Gastroesophageal sphincter (tissue), 4 donors: ENCODE measurements at regions not wholly inside any gene's neighbourhood (a gene's known extent, or its start where the extent isn't known, plus 50 kb on each side); places are given as distances from the start of the nearest gene placed in this dataset.
"Not testable (repeated sequence)": the region's sequence is repeated elsewhere in the genome, so short reads cannot be mapped to it uniquely, and the experiment has no call there.

Source experiments
- ATAC-seq: fragments of 150-250 bp; one replicate; pipeline ENCODE4 v1.9.1; 2016; ENCODE audit warnings: mild to moderate bottlenecking, moderate library complexity
- H3K27ac ChIP-seq, 4 donors: fragments of 200-600 bp; sonication (generic) in 3 of 4; 1 replicate in 3 of 4; 2 replicates in 1 of 4; pipeline ENCODE4 v1.5.1; 2016 to 2019
- H3K27me3 ChIP-seq: fragments of 200-600 bp; sonication (generic); one replicate; pipeline ENCODE4 v1.5.1; 2019
- H3K36me3 ChIP-seq, 2 donors: fragments of 200-600 bp; sonication (generic); one replicate each; pipeline ENCODE4 v1.5.1; 2019; ENCODE audit warnings: control low read depth in 1 of 2
- H3K4me1 ChIP-seq, 3 donors: fragments of 200-600 bp; sonication (generic); 1 replicate in 2 of 3; 2 replicates in 1 of 3; pipeline ENCODE4 v1.5.1; 2016 to 2019; ENCODE audit warnings: control low read depth in 2 of 3
- H3K4me3 ChIP-seq, 2 donors: fragments of 200-600 bp; sonication (generic); one replicate each; pipeline ENCODE4 v1.5.1; 2019; ENCODE audit warnings: mild to moderate bottlenecking in 1 of 2, moderate library complexity in 1 of 2
- H3K9me3 ChIP-seq, 3 donors: fragments of 200-600 bp; sonication (generic); one replicate each; pipeline ENCODE4 v1.5.1; 2017 to 2019; ENCODE audit warnings: control low read depth in 2 of 3
- EP300 ChIP-seq: sonication (generic); formaldehyde crosslinking; IDR thresholded peaks from one replicate; pipeline ENCODE4 v1.6.1; 2017; ENCODE audit warnings: antibody characterized with exemption, mild to moderate bottlenecking
- POLR2A ChIP-seq, 2 donors: fragments of 450-650 bp; IDR thresholded peaks; one replicate each; pipeline ENCODE4 v1.6.1; 2017; ENCODE audit warnings: antibody characterized with exemption in 2 of 2, mild to moderate bottlenecking in 2 of 2, moderate library complexity in 1 of 2
- POLR2AphosphoS5 ChIP-seq: sonication (generic); formaldehyde crosslinking; IDR thresholded peaks from one replicate; pipeline ENCODE4 v1.6.1; 2017; ENCODE audit warnings: antibody characterized with exemption
- WGBS, 2 donors: methylation state at CpG; one replicate each; pipeline ENCODE4 v1.1.5; 2018; ENCODE audit warnings: low coverage in 1 of 2; 5-methylcytosine and 5-hydroxymethylcytosine counted together
- TF ChIP-seq, protein P1 (sequence below), 4 experiments: fragments of 200-600 bp in 2 of 4; fragments of 450-650 bp in 2 of 4; sonication (generic) in 1 of 4; IDR thresholded peaks; one replicate each; pipeline ENCODE4 v1.5.1; 2017 to 2019; ENCODE audit warnings: antibody characterized with exemption in 4 of 4, mild to moderate bottlenecking in 2 of 4, moderate library complexity in 2 of 4

DNA sequence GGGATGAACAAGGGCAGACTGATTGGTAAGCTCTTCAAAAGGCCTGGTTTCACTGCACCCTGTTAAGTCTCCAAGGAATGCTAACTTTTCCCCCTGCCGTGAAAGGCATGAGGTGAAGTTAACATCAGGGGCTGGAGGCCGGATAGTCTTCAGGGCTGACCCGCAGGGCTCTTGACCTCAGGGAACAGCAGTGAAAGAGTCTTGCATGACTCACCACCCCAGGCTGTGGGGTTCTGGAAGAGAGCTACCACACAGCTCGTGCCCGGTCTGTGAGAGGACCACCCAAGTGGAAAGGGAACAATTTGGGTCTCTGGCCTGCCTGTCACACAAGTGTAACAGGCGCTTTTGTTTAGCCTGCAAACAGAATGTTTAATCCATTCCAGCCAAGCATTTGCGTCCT lies 504.9 kb downstream of the EDEM1 start:
- H3K9me3 ChIP-seq = peaks cover 0 to 20% (median 0%) of the 10 kb centered on the region in 3 donors
- no peaks in the 10 kb centered on the region for H3K4me1 ChIP-seq
- no peak overlapping the region for H3K4me3 ChIP-seq
- H3K27ac ChIP-seq = no peak overlapping the region
- no peak for ATAC-seq
- no peaks in the 10 kb centered on the region for H3K27me3 ChIP-seq
- WGBS, 2 donors = 51 to 83% methylated on average over 4 to 6 of the region's 7 CpGs
- TF ChIP-seq, protein P1, sequence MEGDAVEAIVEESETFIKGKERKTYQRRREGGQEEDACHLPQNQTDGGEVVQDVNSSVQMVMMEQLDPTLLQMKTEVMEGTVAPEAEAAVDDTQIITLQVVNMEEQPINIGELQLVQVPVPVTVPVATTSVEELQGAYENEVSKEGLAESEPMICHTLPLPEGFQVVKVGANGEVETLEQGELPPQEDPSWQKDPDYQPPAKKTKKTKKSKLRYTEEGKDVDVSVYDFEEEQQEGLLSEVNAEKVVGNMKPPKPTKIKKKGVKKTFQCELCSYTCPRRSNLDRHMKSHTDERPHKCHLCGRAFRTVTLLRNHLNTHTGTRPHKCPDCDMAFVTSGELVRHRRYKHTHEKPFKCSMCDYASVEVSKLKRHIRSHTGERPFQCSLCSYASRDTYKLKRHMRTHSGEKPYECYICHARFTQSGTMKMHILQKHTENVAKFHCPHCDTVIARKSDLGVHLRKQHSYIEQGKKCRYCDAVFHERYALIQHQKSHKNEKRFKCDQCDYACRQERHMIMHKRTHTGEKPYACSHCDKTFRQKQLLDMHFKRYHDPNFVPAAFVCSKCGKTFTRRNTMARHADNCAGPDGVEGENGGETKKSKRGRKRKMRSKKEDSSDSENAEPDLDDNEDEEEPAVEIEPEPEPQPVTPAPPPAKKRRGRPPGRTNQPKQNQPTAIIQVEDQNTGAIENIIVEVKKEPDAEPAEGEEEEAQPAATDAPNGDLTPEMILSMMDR (IDR thresholded peaks at IDR 0.05) = no peak
- TF ChIP-seq POLR2AphosphoS5 (no peak), POLR2A (IDR thresholded peaks at IDR 0.05) (no peak), EP300 (no peak)
- H3K36me3 ChIP-seq = no peaks in the 10 kb centered on the region

DNA sequence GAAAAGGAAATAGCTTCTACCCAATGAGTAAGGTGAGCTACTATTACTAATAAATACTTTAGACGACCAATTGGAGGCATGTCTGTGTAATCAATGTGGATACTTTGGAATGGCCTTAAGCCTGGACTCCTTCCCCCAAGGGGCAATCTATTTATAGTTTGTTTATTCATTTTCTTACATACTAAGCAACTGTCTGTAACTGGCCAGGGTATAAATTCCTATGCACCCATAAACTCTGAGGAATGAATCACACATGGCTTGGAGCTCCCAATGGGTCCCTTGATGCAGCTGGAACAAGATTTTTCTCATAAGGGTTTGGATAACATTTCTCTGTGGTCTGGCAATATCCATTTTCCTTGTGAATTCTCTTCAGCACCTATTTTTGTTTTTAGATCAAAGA lies 506.8 kb downstream of the EDEM1 start:
- no peak for ATAC-seq
- Histone ChIP-seq H3K27ac (no peak overlapping the region), H3K4me3 (no peak overlapping the region), H3K27me3 (no peaks in the 10 kb centered on the region), H3K4me1 (no peaks in the 10 kb centered on the region), H3K9me3 (peaks cover 0 to 20% (median 0%) of the 10 kb centered on the region in 3 donors), H3K36me3 (no peaks in the 10 kb centered on the region)
- 38 to 90% methylated on average over 1 of the region's 1 CpG for WGBS, 2 donors
- no peak for TF ChIP-seq EP300
- TF ChIP-seq, protein P1 (IDR thresholded peaks at IDR 0.05) = no peak
- no peak for TF ChIP-seq POLR2A (IDR thresholded peaks at IDR 0.05)
- no peak for TF ChIP-seq POLR2AphosphoS5

- no peaks in the 10 kb centered on the region for H3K9me3 ChIP-seq
- no peak for ATAC-seq
- H3K4me3 ChIP-seq = no peak overlapping the region
- no peaks in the 10 kb centered on the region for H3K4me1 ChIP-seq
- no peaks in the 10 kb centered on the region for H3K27me3 ChIP-seq
- no peak overlapping the region for H3K27ac ChIP-seq
- WGBS, 2 donors = 92% methylated on average over 9 of the region's 9 CpGs; no CpG with 5 or more reads in 1 of the 2 donors
- TF ChIP-seq EP300 = no peak
- TF ChIP-seq, protein P1 (IDR thresholded peaks at IDR 0.05) = no peak
- no peak for TF ChIP-seq POLR2AphosphoS5
- TF ChIP-seq POLR2A (IDR thresholded peaks at IDR 0.05) = no peak
- no peaks in the 10 kb centered on the region for H3K36me3 ChIP-seq
Observed at GRCh38 chr3:5698851-5699250, 511.3 kb downstream of the EDEM1 start.

GRCh38 chr3:5699313-5699712 lies 511.8 kb downstream of the EDEM1 start:
- TF ChIP-seq EP300 (no peak), POLR2A (IDR thresholded peaks at IDR 0.05) (no peak), POLR2AphosphoS5 (no peak)
- TF ChIP-seq, protein P1 (IDR thresholded peaks at IDR 0.05) = no peak
- H3K4me1 ChIP-seq = no peaks in the 10 kb centered on the region
- H3K9me3 ChIP-seq = no peaks in the 10 kb centered on the region
- WGBS, 2 donors = 92 to 97% methylated on average over 3 to 6 of the region's 6 CpGs
- H3K4me3 ChIP-seq = no peak overlapping the region
- no peak for ATAC-seq
- no peaks in the 10 kb centered on the region for H3K27me3 ChIP-seq
- H3K27ac ChIP-seq = no peak overlapping the region
- H3K36me3 ChIP-seq = no peaks in the 10 kb centered on the region

DNA sequence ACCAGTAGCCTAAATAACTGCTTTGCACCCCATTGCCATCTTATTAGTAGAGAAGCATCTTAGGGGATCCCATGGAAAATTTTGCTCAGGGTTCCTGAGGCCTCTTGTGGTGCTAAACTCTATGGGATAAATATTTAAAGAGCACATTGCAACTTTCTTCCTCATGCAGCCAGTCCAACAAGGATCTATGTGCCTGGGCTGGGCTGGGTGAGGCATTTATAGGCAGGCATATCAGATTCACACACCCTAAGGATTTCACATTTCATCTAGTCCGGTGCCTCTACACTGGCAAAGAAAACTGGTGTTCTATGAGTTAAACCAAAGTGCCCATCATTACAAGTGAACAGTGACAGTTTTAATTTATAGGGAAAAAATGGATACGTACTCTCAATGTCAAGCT lies 512.3 kb downstream of the EDEM1 start:
- Histone ChIP-seq H3K9me3 (no peaks in the 10 kb centered on the region), H3K4me1 (no peaks in the 10 kb centered on the region), H3K27ac (no peak overlapping the region), H3K27me3 (no peaks in the 10 kb centered on the region), H3K36me3 (no peaks in the 10 kb centered on the region), H3K4me3 (no peak overlapping the region)
- 92% methylated on average over 1 to 2 of the region's 2 CpGs for WGBS, 2 donors
- TF ChIP-seq POLR2AphosphoS5 = no peak
- TF ChIP-seq, protein P1 (IDR thresholded peaks at IDR 0.05) = no peak
- no peak for TF ChIP-seq POLR2A (IDR thresholded peaks at IDR 0.05)
- TF ChIP-seq EP300 = no peak
- no peak for ATAC-seq

DNA sequence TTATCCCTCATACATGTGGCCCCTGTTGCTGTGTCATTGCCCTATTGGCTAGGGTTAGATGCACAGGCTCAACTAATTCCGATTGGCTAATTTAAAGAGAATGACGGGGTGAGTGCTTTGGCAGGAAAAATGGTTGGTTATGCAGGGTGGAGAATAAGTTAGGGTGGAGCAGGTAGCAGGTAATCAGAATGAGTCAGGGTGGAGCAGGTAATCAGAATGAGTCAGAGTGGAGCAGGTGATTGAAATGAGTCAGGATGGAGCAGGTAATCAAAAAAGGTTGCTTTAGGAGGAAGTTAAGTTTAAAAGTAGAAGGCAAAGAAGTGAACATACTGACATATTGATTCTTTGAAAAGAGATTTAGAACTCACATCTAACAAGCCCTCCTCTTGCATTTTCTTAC lies 513.5 kb downstream of the EDEM1 start:
- not testable (repeated sequence) for H3K27me3 ChIP-seq, H3K9me3 ChIP-seq, ATAC-seq, H3K4me1 ChIP-seq, H3K4me3 ChIP-seq, H3K36me3 ChIP-seq, H3K27ac ChIP-seq
- WGBS, 2 donors = 78 to 93% methylated on average over 2 of the region's 2 CpGs
